HUES64 (cell line): ENCODE measurements at regions not wholly inside any gene's neighbourhood (a gene's known extent, or its start where the extent isn't known, plus 50 kb on each side); places are given as distances from the start of the nearest gene placed in this dataset.
"Not testable (repeated sequence)": the region's sequence is repeated elsewhere in the genome, so short reads cannot be mapped to it uniquely, and the experiment has no call there.

Source experiments
- H3K27ac ChIP-seq: 2 replicates; pipeline ENCODE4 v1.7.0; 2013; ENCODE audit warnings: low read depth, low read length, inconsistent platforms
- H3K27me3 ChIP-seq: 2 replicates; pipeline ENCODE4 v1.6.1; 2013; ENCODE audit warnings: mild to moderate bottlenecking, low read length; ENCODE audit not compliant: insufficient read depth
- H3K36me3 ChIP-seq: 2 replicates; pipeline ENCODE4 v1.6.1; 2013; ENCODE audit warnings: mild to moderate bottlenecking, low read length; ENCODE audit not compliant: insufficient read depth
- H3K4me1 ChIP-seq: 2 replicates; pipeline ENCODE4 v1.6.1; 2013; ENCODE audit warnings: mild to moderate bottlenecking, low read length, moderate library complexity; ENCODE audit not compliant: insufficient read depth
- H3K4me3 ChIP-seq: 2 replicates; pipeline ENCODE4 v1.5.1; 2013; ENCODE audit warnings: mild to moderate bottlenecking, low read length, moderate library complexity
- H3K9ac ChIP-seq: 2 replicates; pipeline ENCODE4 v1.6.1; 2013; ENCODE audit warnings: mild to moderate bottlenecking, low read depth, low read length
- H3K9me3 ChIP-seq: 2 replicates; pipeline ENCODE4 v1.6.1; 2013; ENCODE audit warnings: low read depth, low read length; ENCODE audit not compliant: insufficient read depth
- WGBS: fragments of 150-250, 120-280 bp; methylation state at CpG from one replicate; pipeline ENCODE4 v1.1.7; 2013; ENCODE audit warnings: missing lambda C conversion rate; 5-methylcytosine and 5-hydroxymethylcytosine counted together

GRCh38 chr20:22833851-22834250 is 201.3 kb upstream of the SSTR4 start:
- Histone ChIP-seq H3K27me3 (no peaks in the 10 kb centered on the region), H3K4me3 (no peak overlapping the region), H3K9ac (no peak overlapping the region), H3K36me3 (no peaks in the 10 kb centered on the region), H3K9me3 (no peaks in the 10 kb centered on the region), H3K27ac (no peak overlapping the region), H3K4me1 (no peaks in the 10 kb centered on the region)
- 91% methylated on average over 7 of the region's 8 CpGs for WGBS

GRCh38 chr20:22834651-22835256 is 200.4 kb upstream of the SSTR4 start:
- no peak overlapping the region for H3K4me3 ChIP-seq
- no peak overlapping the region for H3K9ac ChIP-seq
- H3K27ac ChIP-seq: no peak overlapping the region
- H3K4me1 ChIP-seq: no peaks in the 10 kb centered on the region
- H3K9me3 ChIP-seq: no peaks in the 10 kb centered on the region
- no peaks in the 10 kb centered on the region for H3K36me3 ChIP-seq
- no peaks in the 10 kb centered on the region for H3K27me3 ChIP-seq

GRCh38 chr20:22836211-22836610 is 198.9 kb upstream of the SSTR4 start:
- WGBS: 96% methylated on average over 1 of the region's 1 CpG
- no peak overlapping the region for H3K27ac ChIP-seq
- H3K4me1 ChIP-seq: no peaks in the 10 kb centered on the region
- H3K9ac ChIP-seq: no peak overlapping the region
- H3K4me3 ChIP-seq: no peak overlapping the region
- no peaks in the 10 kb centered on the region for H3K27me3 ChIP-seq
- no peaks in the 10 kb centered on the region for H3K9me3 ChIP-seq
- no peaks in the 10 kb centered on the region for H3K36me3 ChIP-seq

- Histone ChIP-seq H3K4me1 (no peaks in the 10 kb centered on the region), H3K9me3 (no peaks in the 10 kb centered on the region), H3K27me3 (no peaks in the 10 kb centered on the region), H3K27ac (no peak overlapping the region), H3K36me3 (no peaks in the 10 kb centered on the region), H3K4me3 (no peak overlapping the region), H3K9ac (no peak overlapping the region)
- WGBS: 100% methylated on average over 1 of the region's 1 CpG
Observed at GRCh38 chr20:22836877-22837276, 198.2 kb upstream of the SSTR4 start.

- WGBS: 94% methylated on average over 1 of the region's 1 CpG
- Histone ChIP-seq H3K4me1 (no peaks in the 10 kb centered on the region), H3K27ac (no peak overlapping the region), H3K27me3 (no peaks in the 10 kb centered on the region), H3K9ac (no peak overlapping the region), H3K4me3 (no peak overlapping the region), H3K36me3 (no peaks in the 10 kb centered on the region), H3K9me3 (no peaks in the 10 kb centered on the region)
Observed at GRCh38 chr20:22838001-22838400, 197.1 kb upstream of the SSTR4 start.

- no peaks in the 10 kb centered on the region for H3K4me1 ChIP-seq
- WGBS: 98% methylated on average over 4 of the region's 4 CpGs
- no peaks in the 10 kb centered on the region for H3K36me3 ChIP-seq
- H3K9ac ChIP-seq: no peak overlapping the region
- no peak overlapping the region for H3K27ac ChIP-seq
- no peaks in the 10 kb centered on the region for H3K9me3 ChIP-seq
- H3K27me3 ChIP-seq: no peaks in the 10 kb centered on the region
- no peak overlapping the region for H3K4me3 ChIP-seq
Observed at GRCh38 chr20:22841846-22842245, 193.3 kb upstream of the SSTR4 start.

GRCh38 chr20:22842793-22843192 is 192.3 kb upstream of the SSTR4 start:
- H3K9me3 ChIP-seq: no peaks in the 10 kb centered on the region
- no peak overlapping the region for H3K27ac ChIP-seq
- H3K4me1 ChIP-seq: no peaks in the 10 kb centered on the region
- H3K4me3 ChIP-seq: no peak overlapping the region
- H3K9ac ChIP-seq: no peak overlapping the region
- H3K27me3 ChIP-seq: no peaks in the 10 kb centered on the region
- 96% methylated on average over 5 of the region's 5 CpGs for WGBS
- no peaks in the 10 kb centered on the region for H3K36me3 ChIP-seq

GRCh38 chr20:22844959-22845358 is 190.2 kb upstream of the SSTR4 start:
- H3K4me3 ChIP-seq: no peak overlapping the region
- no peak overlapping the region for H3K9ac ChIP-seq
- H3K36me3 ChIP-seq: no peaks in the 10 kb centered on the region
- no peaks in the 10 kb centered on the region for H3K9me3 ChIP-seq
- no peaks in the 10 kb centered on the region for H3K27me3 ChIP-seq
- H3K27ac ChIP-seq: no peak overlapping the region
- no peaks in the 10 kb centered on the region for H3K4me1 ChIP-seq

GRCh38 chr20:22846863-22847262 is 188.2 kb upstream of the SSTR4 start:
- H3K4me3 ChIP-seq: no peak overlapping the region
- H3K9me3 ChIP-seq: no peaks in the 10 kb centered on the region
- H3K27ac ChIP-seq: no peak overlapping the region
- no peaks in the 10 kb centered on the region for H3K4me1 ChIP-seq
- H3K9ac ChIP-seq: no peak overlapping the region
- no peaks in the 10 kb centered on the region for H3K27me3 ChIP-seq
- WGBS: 76% methylated on average over 3 of the region's 3 CpGs
- H3K36me3 ChIP-seq: no peaks in the 10 kb centered on the region

- Histone ChIP-seq H3K9ac (no peak overlapping the region), H3K36me3 (no peaks in the 10 kb centered on the region), H3K4me3 (no peak overlapping the region), H3K4me1 (no peaks in the 10 kb centered on the region), H3K27ac (no peak overlapping the region), H3K27me3 (no peaks in the 10 kb centered on the region), H3K9me3 (no peaks in the 10 kb centered on the region)
- WGBS: no CpG with 5 or more reads among the region's 1 CpG
Observed at GRCh38 chr20:22848364-22848763, 186.7 kb upstream of the SSTR4 start.

- not testable (repeated sequence) for H3K9me3 ChIP-seq, H3K9ac ChIP-seq, H3K4me1 ChIP-seq, H3K4me3 ChIP-seq, H3K36me3 ChIP-seq, H3K27ac ChIP-seq, H3K27me3 ChIP-seq
- WGBS: 34% methylated on average over 3 of the region's 3 CpGs
Observed at GRCh38 chr20:22851679-22852346, 183.3 kb upstream of the SSTR4 start.
